NCI-H82 treated with DMSO at 0.1 percent for 48 hours (cell line): ENCODE measurements at regions not wholly inside any gene's neighbourhood (a gene's known extent, or its start where the extent isn't known, plus 50 kb on each side); places are given as distances from the start of the nearest gene placed in this dataset.

ENCODE experiments used
- DNase-seq: peaks from one replicate; lab custom pipeline; 2025; ENCODE audit not compliant: unreplicated experiment; lab: John Stamatoyannopoulos, UW

DNA sequence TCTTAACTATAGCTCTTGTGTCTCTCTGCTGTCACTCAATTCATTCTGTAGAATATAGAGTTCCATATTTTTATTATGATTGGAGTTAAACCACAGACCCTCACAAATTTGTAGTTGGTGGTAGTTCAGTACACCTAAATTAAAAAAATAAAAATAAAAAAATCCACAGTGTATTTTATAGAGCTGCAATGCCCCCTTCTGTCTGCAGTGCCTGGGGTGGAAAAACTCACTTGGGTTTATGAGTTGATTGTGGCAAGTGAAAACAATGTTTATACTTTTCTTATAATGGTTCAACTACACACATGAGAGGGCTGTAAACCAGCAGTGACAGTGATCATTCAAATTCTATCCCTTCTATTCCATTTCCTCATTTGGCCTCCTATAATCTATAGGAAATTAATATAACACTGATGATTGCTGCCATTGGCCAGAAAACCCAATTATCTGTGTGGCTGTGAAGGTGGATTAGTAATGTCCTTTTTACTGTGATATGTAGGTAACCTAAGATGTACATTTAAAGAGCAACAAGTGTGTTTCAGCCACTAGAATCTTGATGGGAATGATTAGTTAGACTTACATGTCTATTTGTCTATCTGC is 166.9 kb upstream of the LRIG3 start:
- DNase-seq: no peak

GRCh38 chr12:59086126-59086525 is 165.8 kb upstream of the LRIG3 start:
- no peak for DNase-seq

GRCh38 chr12:59085690-59086089 is 165.4 kb upstream of the LRIG3 start:
- no peak for DNase-seq

- DNase-seq: no peak
Observed at GRCh38 chr12:59084511-59085375, 164.4 kb upstream of the LRIG3 start.

DNA sequence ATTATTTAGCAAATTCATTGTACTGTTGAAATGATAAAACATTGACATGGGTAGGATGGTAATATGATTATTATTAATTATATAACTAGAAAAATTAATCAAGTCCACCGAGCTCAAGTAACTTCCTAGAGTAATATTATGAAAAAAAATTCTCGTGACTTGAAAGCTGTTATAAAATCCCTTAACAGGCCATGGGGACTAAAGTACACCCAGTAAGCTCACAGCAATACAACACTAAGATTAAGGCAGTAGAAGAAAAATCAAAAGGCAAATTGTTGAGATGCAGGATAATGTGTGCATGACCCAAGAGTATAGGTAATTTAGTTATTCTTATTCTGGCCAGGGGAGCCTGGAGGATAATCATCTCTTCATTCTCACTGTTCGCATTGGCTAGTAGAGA is 162.6 kb upstream of the LRIG3 start:
- DNase-seq: no peak

GRCh38 chr12:59080101-59080500 is 159.8 kb upstream of the LRIG3 start:
- no peak for DNase-seq

GRCh38 chr12:59079472-59079871 is 159.2 kb upstream of the LRIG3 start:
- DNase-seq: no peak

DNA sequence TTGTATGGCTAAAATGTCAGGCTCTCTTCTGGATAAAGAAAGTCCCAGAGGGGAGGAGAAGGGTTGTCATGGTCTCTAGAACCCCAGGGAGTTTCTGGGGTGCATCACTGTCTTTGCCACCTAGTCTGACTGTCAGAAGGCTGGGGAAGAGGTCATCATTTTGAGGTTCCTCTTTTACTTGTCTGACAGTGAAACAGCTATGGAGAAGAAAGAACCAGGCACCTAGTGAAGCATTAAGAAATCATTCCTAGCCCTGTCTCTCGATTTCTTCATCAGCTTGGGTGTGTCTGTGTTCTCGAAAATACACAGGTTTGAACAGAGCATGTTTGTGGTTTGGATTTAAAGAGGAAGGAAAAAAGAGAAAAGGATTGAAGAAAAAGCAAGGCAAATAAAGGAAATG is 158.7 kb upstream of the LRIG3 start:
- no peak for DNase-seq

DNA sequence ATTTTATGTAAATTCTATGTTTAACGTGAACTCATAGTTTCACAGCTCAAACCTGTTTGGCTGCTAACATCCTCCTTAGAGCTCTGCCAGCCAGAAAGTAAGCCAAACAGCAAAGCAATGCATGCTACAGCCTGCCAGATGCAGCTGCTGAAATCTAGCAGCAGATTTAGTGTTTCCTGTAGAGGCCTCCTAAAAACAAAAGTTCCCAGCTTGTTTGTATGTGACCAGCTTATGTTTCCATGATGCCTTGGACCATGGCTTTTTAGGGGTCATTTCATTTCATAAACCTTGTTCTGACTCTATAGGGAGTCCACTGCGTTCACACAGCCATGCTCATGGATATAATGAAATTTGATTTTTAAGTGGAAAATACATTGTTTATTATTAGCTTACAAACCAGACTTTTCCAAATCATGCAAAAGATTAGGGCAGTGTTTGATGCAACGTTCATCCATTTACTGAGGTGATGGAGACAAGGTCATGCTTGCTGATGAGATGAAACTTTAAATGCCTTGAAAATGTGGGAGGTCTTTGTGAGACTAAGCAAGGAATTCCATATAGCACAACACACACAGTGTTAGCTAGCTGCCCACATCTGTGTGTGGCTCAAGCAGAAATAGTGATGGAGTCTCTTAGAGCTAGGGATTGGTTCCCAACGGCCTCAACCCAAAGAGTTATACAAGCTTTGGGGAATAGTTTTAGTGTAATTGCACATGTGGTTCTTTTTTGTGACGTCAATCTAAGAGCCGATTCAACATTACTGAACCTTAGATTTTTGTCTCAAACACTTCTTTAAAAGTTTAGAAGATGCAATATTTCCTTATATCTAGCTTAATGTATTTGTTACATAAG is 157.5 kb upstream of the LRIG3 start:
- DNase-seq: no peak

GRCh38 chr12:59077153-59077552 is 156.8 kb upstream of the LRIG3 start:
- no peak for DNase-seq

DNA sequence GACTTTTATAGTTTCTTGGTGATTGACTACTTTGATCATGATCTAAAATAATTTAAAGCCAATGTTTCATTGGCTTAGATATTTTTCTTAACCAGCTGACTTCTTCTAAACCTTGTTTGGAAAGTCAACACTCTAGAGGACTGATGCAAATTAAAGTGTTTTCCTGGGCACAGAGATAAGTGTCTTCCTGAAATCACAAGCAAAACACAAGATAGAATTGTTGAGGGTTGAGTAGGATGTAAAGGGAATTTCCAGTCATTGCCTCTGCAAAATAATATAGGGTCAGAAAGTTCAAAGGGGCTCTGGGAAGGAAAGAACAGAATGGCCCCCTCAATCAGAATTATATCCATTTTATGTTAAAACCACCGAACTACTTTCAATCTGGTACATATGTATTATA is 156.3 kb upstream of the LRIG3 start:
- no peak for DNase-seq

- no peak for DNase-seq
Observed at GRCh38 chr12:59075968-59076490, 155.7 kb upstream of the LRIG3 start.

GRCh38 chr12:59075141-59075540 is 154.8 kb upstream of the LRIG3 start:
- DNase-seq: no peak

- peak; percentile 71 for DNase-seq
Observed at GRCh38 chr12:59070322-59070933, 150.1 kb upstream of the LRIG3 start.

DNA sequence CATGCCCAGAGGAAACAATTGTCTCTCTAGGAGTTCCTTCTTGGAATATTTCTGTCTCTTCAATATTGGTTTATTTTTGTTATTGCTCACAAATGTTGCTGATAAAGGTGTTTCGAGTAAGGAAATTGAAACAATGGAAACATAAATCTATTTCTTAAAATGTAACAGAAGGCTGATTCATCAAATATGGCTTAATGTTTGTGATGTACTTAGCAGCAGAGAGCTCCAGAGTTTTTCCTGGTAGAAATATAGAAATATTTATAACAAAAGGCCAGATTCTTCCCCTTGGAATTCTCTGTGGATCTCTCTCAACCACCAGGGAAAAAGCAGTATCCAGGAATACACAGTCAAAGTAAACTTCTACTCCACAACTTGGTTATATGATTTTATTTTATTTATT is 149.2 kb upstream of the LRIG3 start:
- DNase-seq: no peak

DNA sequence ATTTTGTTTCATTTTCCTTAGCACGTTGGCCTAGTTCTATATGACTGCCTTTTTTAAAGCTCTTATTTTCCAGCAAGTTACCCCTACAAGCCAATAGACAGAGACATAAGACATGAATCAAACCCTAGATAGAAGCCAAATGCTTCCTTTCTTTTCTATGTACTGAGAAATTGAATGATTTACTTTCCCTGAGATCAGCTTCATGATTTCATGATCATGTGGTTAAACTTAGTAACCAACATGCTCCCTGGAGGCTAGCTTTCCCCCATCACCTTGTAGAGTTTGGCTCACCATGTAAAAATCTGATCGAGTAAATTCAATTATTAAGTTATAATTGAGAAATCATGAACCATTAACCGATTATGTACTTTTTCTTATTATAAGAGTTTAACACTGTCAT is 148.1 kb upstream of the LRIG3 start:
- DNase-seq: no peak

DNA sequence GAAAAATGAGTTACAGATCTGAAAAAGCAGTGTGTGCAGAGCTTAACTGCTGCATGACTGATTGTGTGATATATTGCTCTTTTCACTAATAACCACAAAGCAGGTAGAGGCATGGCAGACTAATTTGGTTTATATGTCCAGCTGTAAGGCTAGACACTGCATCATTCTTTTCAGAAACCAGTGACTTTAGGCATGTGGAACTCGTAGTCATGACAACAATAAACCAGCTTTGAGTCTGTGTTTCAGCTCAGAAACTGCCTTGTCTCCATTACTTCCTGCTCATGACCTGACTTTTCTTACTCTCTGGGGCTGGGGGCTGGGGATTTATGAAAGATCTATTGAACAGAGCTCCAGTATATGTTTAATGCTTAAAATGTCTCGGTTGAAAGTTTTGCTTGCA is 146.8 kb upstream of the LRIG3 start:
- DNase-seq: no peak

GRCh38 chr12:59066445-59066844 is 146.1 kb upstream of the LRIG3 start:
- no peak for DNase-seq

DNA sequence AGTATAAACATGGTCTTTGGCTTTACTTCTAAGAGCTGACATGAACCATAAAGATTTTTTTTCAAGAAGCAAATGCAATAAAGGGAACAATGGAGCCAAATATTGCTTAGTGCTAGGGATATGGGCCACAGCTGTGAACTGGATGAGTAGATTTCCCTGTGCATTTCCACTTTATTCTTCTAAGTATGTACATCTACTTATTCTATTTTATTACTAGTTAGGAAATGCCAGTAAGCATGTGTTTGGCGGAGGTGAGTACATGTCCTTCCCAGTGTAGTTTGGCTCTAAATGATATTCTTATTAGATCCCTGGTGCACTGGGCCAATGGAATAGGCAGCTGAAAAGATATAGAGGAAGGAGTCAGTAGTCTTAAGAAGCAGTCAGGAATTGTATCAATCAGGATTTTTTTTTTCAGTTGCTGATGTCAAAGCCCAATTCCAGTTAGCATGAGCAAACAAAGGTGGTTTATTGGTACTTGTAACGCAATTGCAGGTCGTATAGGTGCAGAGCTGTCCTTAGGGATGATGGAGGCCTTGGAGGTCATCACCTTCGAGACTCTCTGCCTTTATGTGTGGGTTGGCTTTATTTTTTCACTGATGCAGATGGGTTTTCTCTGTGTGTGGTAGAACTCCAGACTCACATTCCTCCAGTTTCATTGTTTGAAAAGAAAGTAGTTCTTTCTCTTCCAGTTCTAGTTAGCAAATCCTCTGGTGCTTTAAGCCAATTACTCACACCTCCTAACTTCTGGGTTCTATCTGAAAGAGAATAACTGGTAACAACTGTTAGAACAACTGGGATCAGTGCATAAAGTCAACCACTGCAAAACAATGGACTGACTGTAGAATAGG is 139.0 kb upstream of the LRIG3 start:
- no peak for DNase-seq

DNA sequence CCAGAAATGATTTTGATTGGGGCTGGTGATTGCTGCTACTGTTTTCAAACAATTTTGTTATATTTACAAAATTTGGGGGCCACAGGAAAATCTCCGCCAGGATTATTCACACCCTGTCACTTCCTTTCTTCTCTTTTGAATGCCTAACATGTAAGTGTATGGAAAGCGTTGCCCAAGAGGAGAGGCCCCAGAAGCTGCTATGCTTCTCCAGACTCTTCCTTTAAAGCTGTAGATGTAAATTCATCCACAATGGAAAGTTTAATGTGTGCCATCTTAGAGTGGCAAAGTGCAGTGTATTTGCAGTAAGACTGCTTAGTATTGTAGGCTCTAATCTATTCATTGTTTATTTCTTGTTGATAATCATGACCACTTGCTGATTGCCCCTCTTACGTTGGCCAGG is 136.7 kb upstream of the LRIG3 start:
- DNase-seq: no peak
